ENCODE measurements at regions not wholly inside any gene's neighbourhood (a gene's known extent, or its start where the extent isn't known, plus 50 kb on each side); places are given as distances from the start of the nearest gene placed in this dataset.
A peak's percentile ranks its signal among the peaks of the same experiment; 100 is the strongest.
"Not testable (repeated sequence)": the region's sequence is repeated elsewhere in the genome, so short reads cannot be mapped to it uniquely, and the experiment has no call there.

DNA sequence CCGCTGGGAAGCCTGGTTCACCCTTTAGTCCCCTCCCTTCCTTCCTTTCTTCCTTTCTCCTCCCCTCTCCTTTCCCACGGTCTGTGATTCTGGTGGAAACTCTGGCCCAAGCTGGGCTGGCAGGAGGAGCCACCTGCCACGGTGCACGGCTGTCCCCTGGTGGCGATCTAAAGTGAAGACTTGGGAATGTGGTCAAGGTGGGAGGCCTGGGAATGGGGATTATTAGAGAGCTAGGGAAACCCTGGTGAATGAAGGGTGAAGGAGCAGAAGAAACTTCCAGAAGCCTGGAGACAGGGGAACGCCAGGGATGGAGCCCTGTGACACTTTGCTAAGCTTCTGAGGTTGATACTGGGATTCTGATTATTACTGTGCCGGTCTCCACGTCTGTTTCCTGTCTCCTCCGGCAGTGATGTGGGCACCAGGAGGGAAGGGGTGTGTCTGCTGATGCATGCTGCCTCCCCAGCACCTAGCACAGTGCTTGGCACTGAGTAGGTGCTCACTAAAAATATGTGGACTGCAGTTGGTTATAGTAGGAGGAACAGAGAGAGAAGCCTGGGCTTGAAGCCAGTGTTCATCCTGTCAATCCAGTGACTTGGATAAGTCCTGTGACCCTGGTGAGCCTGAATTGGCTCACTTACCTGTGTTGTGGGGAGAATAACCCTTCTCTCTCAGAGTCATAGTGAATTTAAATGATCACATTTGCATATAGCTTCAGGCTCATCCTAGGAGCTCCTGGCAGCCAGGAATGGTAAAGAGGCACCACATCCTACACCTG lies 71.2 kb upstream of the NBPF3 start:
- Histone ChIP-seq H3K9me3 (no peaks in the 10 kb centered on the region), H3K36me3 (ENCODE audit: low read depth, missing control alignments) (no peaks in the 10 kb centered on the region), H3K27me3 (no peaks in the 10 kb centered on the region), H3K4me1 (no peaks in the 10 kb centered on the region), H3K4me3 (no peak overlapping the region), H3K27ac (no peak overlapping the region)
- peak; percentile 83 for DNase-seq
- intact Hi-C loops (cut with DNase I; ENCODE audit: low total_unique reads), result loop anchor here (5.0 kb wide), 1 partner anchor 136 kb away; no protein-coding TSS in a partner anchor
- WGBS, 2 donors, result 35 to 38% methylated on average over 9 of the region's 9 CpGs
- TF ChIP-seq, protein P1, sequence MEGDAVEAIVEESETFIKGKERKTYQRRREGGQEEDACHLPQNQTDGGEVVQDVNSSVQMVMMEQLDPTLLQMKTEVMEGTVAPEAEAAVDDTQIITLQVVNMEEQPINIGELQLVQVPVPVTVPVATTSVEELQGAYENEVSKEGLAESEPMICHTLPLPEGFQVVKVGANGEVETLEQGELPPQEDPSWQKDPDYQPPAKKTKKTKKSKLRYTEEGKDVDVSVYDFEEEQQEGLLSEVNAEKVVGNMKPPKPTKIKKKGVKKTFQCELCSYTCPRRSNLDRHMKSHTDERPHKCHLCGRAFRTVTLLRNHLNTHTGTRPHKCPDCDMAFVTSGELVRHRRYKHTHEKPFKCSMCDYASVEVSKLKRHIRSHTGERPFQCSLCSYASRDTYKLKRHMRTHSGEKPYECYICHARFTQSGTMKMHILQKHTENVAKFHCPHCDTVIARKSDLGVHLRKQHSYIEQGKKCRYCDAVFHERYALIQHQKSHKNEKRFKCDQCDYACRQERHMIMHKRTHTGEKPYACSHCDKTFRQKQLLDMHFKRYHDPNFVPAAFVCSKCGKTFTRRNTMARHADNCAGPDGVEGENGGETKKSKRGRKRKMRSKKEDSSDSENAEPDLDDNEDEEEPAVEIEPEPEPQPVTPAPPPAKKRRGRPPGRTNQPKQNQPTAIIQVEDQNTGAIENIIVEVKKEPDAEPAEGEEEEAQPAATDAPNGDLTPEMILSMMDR (IDR thresholded peaks at IDR 0.05), result peak; percentile 88 to 98 (median 96)
- no peak for TF ChIP-seq POLR2A (IDR thresholded peaks at IDR 0.05)

DNA sequence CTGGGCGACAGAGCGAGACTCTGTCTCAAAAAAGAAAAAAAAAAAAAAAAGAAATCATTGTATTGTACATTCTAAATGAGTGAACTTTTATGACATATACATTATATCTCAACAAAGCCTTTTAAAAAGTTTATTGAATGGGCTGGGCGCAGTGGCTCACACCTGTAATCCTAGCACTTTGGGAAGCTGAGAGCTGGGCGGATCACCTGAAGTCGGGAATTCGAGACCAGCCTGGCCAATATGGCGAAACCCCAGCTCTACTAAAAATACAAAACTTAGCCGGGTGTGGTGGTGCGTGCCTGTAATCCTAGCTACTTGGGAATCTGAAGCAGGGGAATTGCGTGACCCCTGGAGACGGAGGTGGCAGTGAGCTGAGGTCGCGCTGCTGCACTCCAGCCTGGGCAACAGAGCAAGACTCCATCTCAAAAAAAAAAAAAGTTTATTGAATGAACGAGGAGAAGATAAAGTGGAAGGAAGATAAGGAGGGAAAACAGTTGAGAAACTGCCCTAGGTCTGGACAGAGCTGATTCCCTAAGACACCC lies 71.9 kb upstream of the NBPF3 start:
- 55 to 57% methylated on average over 14 of the region's 14 CpGs for WGBS, 2 donors
- not testable (repeated sequence) for H3K36me3 ChIP-seq (ENCODE audit: low read depth, missing control alignments); H3K27ac ChIP-seq; H3K9me3 ChIP-seq; H3K4me3 ChIP-seq; H3K27me3 ChIP-seq; H3K4me1 ChIP-seq; DNase-seq
- intact Hi-C loops (cut with DNase I; ENCODE audit: low total_unique reads), result loop anchor here (5.0 kb wide), 1 partner anchor 136 kb away; no protein-coding TSS in a partner anchor

DNA sequence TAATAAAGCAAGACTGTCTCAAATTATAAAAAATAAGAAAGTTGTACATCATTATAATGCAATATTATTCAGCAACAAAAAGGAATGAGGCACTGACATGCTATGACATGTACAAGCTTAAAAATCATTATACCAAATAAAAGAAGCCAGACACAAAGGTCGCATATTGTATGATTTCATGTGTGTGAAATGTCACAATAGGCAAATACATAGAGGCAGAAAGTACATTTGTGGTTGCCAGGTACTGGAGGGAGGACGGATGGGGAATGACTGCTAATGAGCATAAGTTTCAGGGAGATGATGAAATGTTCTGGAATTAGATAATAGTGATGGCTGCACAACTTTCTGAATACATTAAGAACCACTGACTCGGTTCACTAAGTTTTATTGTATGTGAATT lies 73.6 kb upstream of the NBPF3 start:
- H3K9me3 ChIP-seq, result no peaks in the 10 kb centered on the region
- no peaks in the 10 kb centered on the region for H3K4me1 ChIP-seq
- H3K27me3 ChIP-seq, result no peaks in the 10 kb centered on the region
- no peak overlapping the region for H3K4me3 ChIP-seq
- intact Hi-C loops (cut with DNase I; ENCODE audit: low total_unique reads), result loop anchor here (5.0 kb wide), 1 partner anchor 134 kb away; no protein-coding TSS in a partner anchor
- H3K36me3 ChIP-seq (ENCODE audit: low read depth, missing control alignments), result no peaks in the 10 kb centered on the region
- no peak overlapping the region for H3K27ac ChIP-seq
- DNase-seq, result no peak
- TF ChIP-seq POLR2A (IDR thresholded peaks at IDR 0.05), result no peak
- TF ChIP-seq, protein P1 (IDR thresholded peaks at IDR 0.05), result no peak
- WGBS, 2 donors, result 83 to 88% methylated on average over 3 of the region's 3 CpGs

DNA sequence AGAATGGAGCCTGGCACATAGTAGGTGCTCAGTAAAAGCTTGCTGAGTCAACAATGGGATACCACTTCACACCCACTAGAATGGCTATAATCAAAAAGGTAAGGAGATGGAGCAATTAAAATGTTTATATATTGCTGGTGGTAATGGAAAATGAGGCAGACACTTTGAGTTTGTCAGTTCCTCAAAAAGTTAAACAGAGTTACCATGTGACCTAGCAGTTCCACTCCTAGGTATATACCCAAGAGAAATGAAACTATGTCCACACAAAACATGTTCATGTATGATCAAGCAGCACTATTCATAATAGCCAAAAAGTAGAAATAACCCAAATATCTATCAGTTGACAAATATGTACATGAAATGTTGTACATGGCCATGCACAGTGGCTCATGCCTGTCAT lies 74.8 kb upstream of the ECE1 start:
- H3K36me3 ChIP-seq (ENCODE audit: low read depth, missing control alignments), result no peaks in the 10 kb centered on the region
- DNase-seq, result no peak
- H3K9me3 ChIP-seq, result no peaks in the 10 kb centered on the region
- no peak overlapping the region for H3K27ac ChIP-seq
- no peaks in the 10 kb centered on the region for H3K4me1 ChIP-seq
- no peak overlapping the region for H3K4me3 ChIP-seq
- H3K27me3 ChIP-seq, result no peaks in the 10 kb centered on the region
- intact Hi-C loops (cut with DNase I; ENCODE audit: low total_unique reads), result loop anchor here (5.0 kb wide), 1 partner anchor 133 kb away; no protein-coding TSS in a partner anchor
- TF ChIP-seq, protein P1 (IDR thresholded peaks at IDR 0.05), result no peak
- TF ChIP-seq POLR2A (IDR thresholded peaks at IDR 0.05), result no peak

DNA sequence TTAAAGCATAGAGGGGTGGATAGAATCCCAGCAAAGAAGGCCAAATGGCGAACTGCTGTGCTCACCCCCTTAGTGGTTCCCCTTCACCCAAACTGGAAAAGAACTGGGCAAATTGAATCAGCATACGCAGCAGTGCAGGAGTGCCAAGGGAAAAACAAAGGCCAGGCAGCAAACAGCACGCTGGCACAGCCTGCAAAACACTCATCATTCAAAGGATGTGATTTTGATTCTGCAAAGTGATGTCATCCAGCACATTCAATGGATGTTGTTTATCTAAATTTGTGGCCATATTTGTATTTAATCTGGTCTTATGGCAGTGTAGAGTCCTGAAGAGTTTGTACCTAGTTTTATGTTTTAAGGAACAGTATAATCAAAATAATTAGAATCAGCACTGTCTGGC lies 71.8 kb upstream of the ECE1 start:
- no peak overlapping the region for H3K27ac ChIP-seq
- no peaks in the 10 kb centered on the region for H3K9me3 ChIP-seq
- no peak for DNase-seq
- no peak overlapping the region for H3K4me3 ChIP-seq
- no peaks in the 10 kb centered on the region for H3K27me3 ChIP-seq
- 93% methylated on average over 3 of the region's 3 CpGs for WGBS, 2 donors
- TF ChIP-seq, protein P1 (IDR thresholded peaks at IDR 0.05), result no peak
- TF ChIP-seq POLR2A (IDR thresholded peaks at IDR 0.05), result no peak
- H3K4me1 ChIP-seq, result no peaks in the 10 kb centered on the region
- no peaks in the 10 kb centered on the region for H3K36me3 ChIP-seq (ENCODE audit: low read depth, missing control alignments)
- intact Hi-C loops (cut with DNase I; ENCODE audit: low total_unique reads), result no loop called here
